ENCODE measurements at regions not wholly inside any gene's neighbourhood (a gene's known extent, or its start where the extent isn't known, plus 50 kb on each side); places are given as distances from the start of the nearest gene placed in this dataset.

DNA sequence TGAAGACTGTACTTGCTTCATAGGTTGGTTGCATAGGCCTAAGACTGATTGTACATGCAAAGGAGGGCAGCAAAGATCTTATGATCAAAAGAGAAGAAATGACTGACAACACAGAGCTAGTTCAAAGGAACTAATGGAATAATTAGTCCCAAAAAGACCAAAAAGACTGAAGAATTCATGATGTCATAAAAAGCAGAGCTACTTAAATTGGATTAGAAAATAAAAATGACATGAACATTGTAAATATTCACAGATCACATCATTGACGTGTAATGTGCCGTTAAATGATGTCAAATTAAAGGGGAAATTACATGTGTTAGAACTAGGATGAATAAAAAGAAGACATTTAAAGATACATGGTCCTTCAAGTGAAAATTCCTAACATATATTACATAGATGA, 616.8 kb downstream of the NR4A2 start (continued):
- TF ChIP-seq RAD21 (IDR thresholded peaks at IDR 0.05; ENCODE audit: low read length) (no peak), EP300 (IDR thresholded peaks at IDR 0.05; ENCODE audit: borderline replicate concordance in 1 of 2, low read depth in 1 of 2, low read length in 1 of 2) (no peak), RCOR1 (IDR thresholded peaks at IDR 0.05; ENCODE audit: low read length) (no peak), SMC3 (IDR thresholded peaks at IDR 0.05; ENCODE audit: low read depth, low read length) (no peak)
- TF ChIP-seq, protein P1, sequence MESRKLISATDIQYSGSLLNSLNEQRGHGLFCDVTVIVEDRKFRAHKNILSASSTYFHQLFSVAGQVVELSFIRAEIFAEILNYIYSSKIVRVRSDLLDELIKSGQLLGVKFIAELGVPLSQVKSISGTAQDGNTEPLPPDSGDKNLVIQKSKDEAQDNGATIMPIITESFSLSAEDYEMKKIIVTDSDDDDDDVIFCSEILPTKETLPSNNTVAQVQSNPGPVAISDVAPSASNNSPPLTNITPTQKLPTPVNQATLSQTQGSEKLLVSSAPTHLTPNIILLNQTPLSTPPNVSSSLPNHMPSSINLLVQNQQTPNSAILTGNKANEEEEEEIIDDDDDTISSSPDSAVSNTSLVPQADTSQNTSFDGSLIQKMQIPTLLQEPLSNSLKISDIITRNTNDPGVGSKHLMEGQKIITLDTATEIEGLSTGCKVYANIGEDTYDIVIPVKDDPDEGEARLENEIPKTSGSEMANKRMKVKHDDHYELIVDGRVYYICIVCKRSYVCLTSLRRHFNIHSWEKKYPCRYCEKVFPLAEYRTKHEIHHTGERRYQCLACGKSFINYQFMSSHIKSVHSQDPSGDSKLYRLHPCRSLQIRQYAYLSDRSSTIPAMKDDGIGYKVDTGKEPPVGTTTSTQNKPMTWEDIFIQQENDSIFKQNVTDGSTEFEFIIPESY (IDR thresholded peaks at IDR 0.05; ENCODE audit: borderline replicate concordance, low read depth), result no peak
- TF ChIP-seq, protein P2, sequence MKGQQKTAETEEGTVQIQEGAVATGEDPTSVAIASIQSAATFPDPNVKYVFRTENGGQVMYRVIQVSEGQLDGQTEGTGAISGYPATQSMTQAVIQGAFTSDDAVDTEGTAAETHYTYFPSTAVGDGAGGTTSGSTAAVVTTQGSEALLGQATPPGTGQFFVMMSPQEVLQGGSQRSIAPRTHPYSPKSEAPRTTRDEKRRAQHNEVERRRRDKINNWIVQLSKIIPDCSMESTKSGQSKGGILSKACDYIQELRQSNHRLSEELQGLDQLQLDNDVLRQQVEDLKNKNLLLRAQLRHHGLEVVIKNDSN (IDR thresholded peaks at IDR 0.05; ENCODE audit: borderline replicate concordance, low read depth), result no peak

DNA sequence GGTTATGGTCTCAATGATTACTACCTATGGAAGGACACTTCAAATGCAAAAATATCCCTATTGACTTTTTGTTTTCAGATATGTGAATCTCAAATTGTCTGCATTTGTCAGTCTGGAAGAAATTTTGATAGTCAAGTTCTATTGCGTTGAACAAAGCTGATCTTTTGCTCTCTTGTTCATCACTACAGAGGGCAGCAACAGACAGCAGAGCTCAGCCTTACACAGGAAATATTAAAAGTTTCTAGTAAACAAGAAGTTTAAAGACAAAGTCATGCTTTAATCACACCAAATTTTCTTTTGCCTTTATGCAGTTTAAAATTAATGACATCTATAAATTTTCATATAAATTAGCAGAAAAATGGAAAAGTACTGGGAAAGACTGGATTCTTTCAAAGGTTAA, 617.5 kb downstream of the NR4A2 start:
- TF ChIP-seq MXI1 (IDR thresholded peaks at IDR 0.05; ENCODE audit: low read depth, low read length), result no peak
- no peak for TF ChIP-seq CHD2 (IDR thresholded peaks at IDR 0.05; ENCODE audit: low read length, partially characterized antibody)
- TF ChIP-seq FOSL2 (IDR thresholded peaks at IDR 0.05; ENCODE audit: borderline replicate concordance, low read depth), result no peak
- no peak for TF ChIP-seq FOXJ3 (CRISPR knock-in tag; IDR thresholded peaks at IDR 0.05)
- TF ChIP-seq, protein P3, sequence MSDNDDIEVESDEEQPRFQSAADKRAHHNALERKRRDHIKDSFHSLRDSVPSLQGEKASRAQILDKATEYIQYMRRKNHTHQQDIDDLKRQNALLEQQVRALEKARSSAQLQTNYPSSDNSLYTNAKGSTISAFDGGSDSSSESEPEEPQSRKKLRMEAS (IDR thresholded peaks at IDR 0.05; ENCODE audit: low read depth), result no peak
- TF ChIP-seq SIN3A (IDR thresholded peaks at IDR 0.05; ENCODE audit: borderline replicate concordance, low read depth, low read length), result no peak
- no peak for TF ChIP-seq POLR2AphosphoS5 (IDR thresholded peaks at IDR 0.05; ENCODE audit: low read depth, low read length)
- TF ChIP-seq, protein P4, sequence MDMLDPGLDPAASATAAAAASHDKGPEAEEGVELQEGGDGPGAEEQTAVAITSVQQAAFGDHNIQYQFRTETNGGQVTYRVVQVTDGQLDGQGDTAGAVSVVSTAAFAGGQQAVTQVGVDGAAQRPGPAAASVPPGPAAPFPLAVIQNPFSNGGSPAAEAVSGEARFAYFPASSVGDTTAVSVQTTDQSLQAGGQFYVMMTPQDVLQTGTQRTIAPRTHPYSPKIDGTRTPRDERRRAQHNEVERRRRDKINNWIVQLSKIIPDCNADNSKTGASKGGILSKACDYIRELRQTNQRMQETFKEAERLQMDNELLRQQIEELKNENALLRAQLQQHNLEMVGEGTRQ (IDR thresholded peaks at IDR 0.05; ENCODE audit: borderline replicate concordance, low read depth, low read length), result no peak
- no peak for TF ChIP-seq EP300 (IDR thresholded peaks at IDR 0.05; ENCODE audit: borderline replicate concordance in 1 of 2, low read depth in 1 of 2, low read length in 1 of 2)
- TF ChIP-seq JUND (IDR thresholded peaks at IDR 0.05), result no peak
- no peak for TF ChIP-seq NFIC (IDR thresholded peaks at IDR 0.05; ENCODE audit: borderline replicate concordance)
- TF ChIP-seq, protein P5, sequence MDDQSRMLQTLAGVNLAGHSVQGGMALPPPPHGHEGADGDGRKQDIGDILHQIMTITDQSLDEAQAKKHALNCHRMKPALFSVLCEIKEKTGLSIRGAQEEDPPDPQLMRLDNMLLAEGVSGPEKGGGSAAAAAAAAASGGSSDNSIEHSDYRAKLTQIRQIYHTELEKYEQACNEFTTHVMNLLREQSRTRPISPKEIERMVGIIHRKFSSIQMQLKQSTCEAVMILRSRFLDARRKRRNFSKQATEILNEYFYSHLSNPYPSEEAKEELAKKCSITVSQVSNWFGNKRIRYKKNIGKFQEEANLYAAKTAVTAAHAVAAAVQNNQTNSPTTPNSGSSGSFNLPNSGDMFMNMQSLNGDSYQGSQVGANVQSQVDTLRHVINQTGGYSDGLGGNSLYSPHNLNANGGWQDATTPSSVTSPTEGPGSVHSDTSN (IDR thresholded peaks at IDR 0.05), result no peak
- no peak for TF ChIP-seq EZH2phosphoT487 (IDR thresholded peaks at IDR 0.05; ENCODE audit: borderline replicate concordance, low read depth)
- TF ChIP-seq RFX5 (IDR thresholded peaks at IDR 0.05; ENCODE audit: low read length), result no peak
- no peak for TF ChIP-seq TEAD4 (IDR thresholded peaks at IDR 0.05; ENCODE audit: borderline replicate concordance, insufficient read depth)
- TF ChIP-seq, protein P6, sequence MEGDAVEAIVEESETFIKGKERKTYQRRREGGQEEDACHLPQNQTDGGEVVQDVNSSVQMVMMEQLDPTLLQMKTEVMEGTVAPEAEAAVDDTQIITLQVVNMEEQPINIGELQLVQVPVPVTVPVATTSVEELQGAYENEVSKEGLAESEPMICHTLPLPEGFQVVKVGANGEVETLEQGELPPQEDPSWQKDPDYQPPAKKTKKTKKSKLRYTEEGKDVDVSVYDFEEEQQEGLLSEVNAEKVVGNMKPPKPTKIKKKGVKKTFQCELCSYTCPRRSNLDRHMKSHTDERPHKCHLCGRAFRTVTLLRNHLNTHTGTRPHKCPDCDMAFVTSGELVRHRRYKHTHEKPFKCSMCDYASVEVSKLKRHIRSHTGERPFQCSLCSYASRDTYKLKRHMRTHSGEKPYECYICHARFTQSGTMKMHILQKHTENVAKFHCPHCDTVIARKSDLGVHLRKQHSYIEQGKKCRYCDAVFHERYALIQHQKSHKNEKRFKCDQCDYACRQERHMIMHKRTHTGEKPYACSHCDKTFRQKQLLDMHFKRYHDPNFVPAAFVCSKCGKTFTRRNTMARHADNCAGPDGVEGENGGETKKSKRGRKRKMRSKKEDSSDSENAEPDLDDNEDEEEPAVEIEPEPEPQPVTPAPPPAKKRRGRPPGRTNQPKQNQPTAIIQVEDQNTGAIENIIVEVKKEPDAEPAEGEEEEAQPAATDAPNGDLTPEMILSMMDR (IDR thresholded peaks at IDR 0.05), result no peak
- TF ChIP-seq YY1 (IDR thresholded peaks at IDR 0.05; ENCODE audit: low read depth), result no peak
- Histone ChIP-seq H4K20me1 (ENCODE audit: insufficient read depth) (no peaks in the 10 kb centered on the region), H3K4me2 (no peak overlapping the region), H3F3A (replicated peaks; ENCODE audit: insufficient read depth) (no peaks in the 10 kb centered on the region), H3K27ac (ENCODE audit: low read depth in 2 of 2, low read length in 1 of 2) (no peak overlapping the region), H3K4me1 (ENCODE audit: control insufficient read depth in 1 of 2, insufficient read depth in 2 of 2, low read depth in 1 of 2, low read length in 1 of 2) (no peaks in the 10 kb centered on the region), H3K36me3 (replicated peaks in 1 of 2; ENCODE audit: control insufficient read depth in 1 of 2, insufficient read depth in 2 of 2, low read length in 1 of 2) (no peaks in the 10 kb centered on the region), H3K9ac (no peak overlapping the region), H3K9me2 (no peaks in the 10 kb centered on the region), H3K4me3 (ENCODE audit: low read depth in 2 of 2, low read length in 1 of 2) (no peak overlapping the region), H3K79me2 (ENCODE audit: insufficient read depth) (no peaks in the 10 kb centered on the region), H2AFZ (ENCODE audit: low read depth) (no peak overlapping the region), H3K27me3 (ENCODE audit: insufficient read depth) (no peaks in the 10 kb centered on the region), H3K9me3 (no peaks in the 10 kb centered on the region)
- 43% methylated on average over 1 of the region's 1 CpG for WGBS (ENCODE audit: low lambda C conversion rate)
- CTCF ChIA-PET, result interaction anchor here (1.1 kb wide), 1 partner anchor 337 kb away, joined by 3 read pairs; no protein-coding TSS in a partner anchor
- no peak for DNase-seq
- POLR2A ChIA-PET, result no interaction called here
